PC-9 (cell line): ENCODE measurements at regions not wholly inside any gene's neighbourhood (a gene's known extent, or its start where the extent isn't known, plus 50 kb on each side); places are given as distances from the start of the nearest gene placed in this dataset.

Source experiments
- BruUV-seq: library from RNA; stranded (reverse); fragments of 400-500 nt; replicated peaks from 2 replicates; lab custom pipeline; 2021; lab: Mats Ljungman, UMichigan
- CTCF ChIA-PET: fragments of 300-600 bp; sonication (Branson Sonifier 250); formaldehyde crosslinking; loops from one replicate; lab custom pipeline; 2022; ENCODE audit warnings: antibody characterized with exemption; lab: Charles Lee
- POLR2A ChIA-PET: fragments of 300-600 bp; sonication (Branson Sonifier 250); formaldehyde crosslinking; loops from one replicate; lab custom pipeline; 2022; ENCODE audit warnings: antibody characterized with exemption; ENCODE audit not compliant: unreplicated experiment; lab: Charles Lee
- DNase-seq, 2 experiments: peaks; one replicate each; pipeline versions ENCODE4 v3.0.0 to v3.0.0-alpha.2; 2015 to 2022; ENCODE audit warnings: mixed read lengths in 1 of 2
- H2AFZ ChIP-seq: fragments of 200-600 bp; sonication (generic); 2 replicates; pipeline ENCODE4 v1.8.1; 2017; ENCODE audit warnings: antibody characterized with exemption
- H3F3A ChIP-seq: fragments of 200-600 bp; sonication (generic); 2 replicates; pipeline ENCODE4 v1.8.1; 2017; ENCODE audit warnings: antibody characterized with exemption, mild to moderate bottlenecking, low read depth; ENCODE audit not compliant: insufficient read depth
- H3K27ac ChIP-seq: fragments of 200-600 bp; sonication (generic); 2 replicates; pipeline ENCODE4 v1.6.1; 2016; ENCODE audit warnings: mixed run types
- H3K27me3 ChIP-seq: fragments of 200-600 bp; sonication (generic); 2 replicates; pipeline ENCODE4 v1.6.1; 2016; ENCODE audit warnings: low read depth, mixed run types; ENCODE audit not compliant: insufficient read depth
- H3K36me3 ChIP-seq: fragments of 200-600 bp; sonication (generic); 2 replicates; pipeline ENCODE4 v1.6.1; 2016; ENCODE audit warnings: low read depth, mixed run types
- H3K4me1 ChIP-seq: fragments of 200-600 bp; sonication (generic); replicated peaks from 2 replicates; pipeline ENCODE4 v1.6.1; 2016; ENCODE audit warnings: mixed run types; ENCODE audit not compliant: insufficient read depth
- H3K4me2 ChIP-seq: fragments of 200-600 bp; sonication (generic); 2 replicates; pipeline ENCODE4 v1.6.1; 2017; ENCODE audit warnings: mixed run types
- H3K4me3 ChIP-seq: fragments of 200-600 bp; sonication (generic); 2 replicates; pipeline ENCODE4 v1.6.1; 2016; ENCODE audit warnings: mixed run types
- H3K79me2 ChIP-seq: fragments of 200-600 bp; sonication (generic); 2 replicates; pipeline ENCODE4 v1.6.1; 2017; ENCODE audit warnings: low read depth, mixed run types
- H3K9me2 ChIP-seq: fragments of 200-600 bp; sonication (generic); 2 replicates; pipeline ENCODE4 v1.8.1; 2017; ENCODE audit warnings: mild to moderate bottlenecking; ENCODE audit not compliant: insufficient read depth
- H3K9me3 ChIP-seq: fragments of 200-600 bp; sonication (generic); 2 replicates; pipeline ENCODE4 v1.8.1; 2016; ENCODE audit warnings: low read depth; ENCODE audit not compliant: insufficient read depth
- H4K20me1 ChIP-seq: fragments of 200-600 bp; sonication (generic); 2 replicates; pipeline ENCODE4 v1.8.1; 2017; ENCODE audit not compliant: insufficient read depth
- CTCF ChIP-seq: fragments of 200-600 bp; sonication (generic); conservative IDR thresholded peaks from 2 replicates; pipeline ENCODE4 v1.6.1; 2017; ENCODE audit warnings: mixed run types, antibody characterized with exemption, mild to moderate bottlenecking, moderate library complexity
- EZH2 ChIP-seq: fragments of 200-600 bp; sonication (generic); IDR thresholded peaks from 2 replicates; pipeline ENCODE4 v1.8.0; 2017; ENCODE audit warnings: antibody characterized with exemption, low read depth
- intact Hi-C: fragments of 100-400 bp; cut with micrococcal nuclease; formaldehyde crosslinking; loops from one replicate; pipeline ENCODE4 v1.10.0; 2022; ENCODE audit not compliant: unreplicated experiment

GRCh38 chr2:104538077-104538476, 315.8 kb upstream of the POU3F3 start:
- CTCF ChIA-PET, result no interaction called here
- Histone ChIP-seq H3K4me3 (no peak overlapping the region), H3K79me2 (no peaks in the 10 kb centered on the region), H3K27me3 (peaks cover 14% of the 10 kb centered on the region; the same call in 1 of the 2 replicates), H3K9me3 (no peaks in the 10 kb centered on the region), H3K9me2 (no peaks in the 10 kb centered on the region), H2AFZ (no peak overlapping the region), H3K4me1 (no peaks in the 10 kb centered on the region), H3K36me3 (no peaks in the 10 kb centered on the region), H3K4me2 (no peak overlapping the region), H4K20me1 (no peaks in the 10 kb centered on the region), H3K27ac (no peak overlapping the region), H3F3A (no peaks in the 10 kb centered on the region)
- POLR2A ChIA-PET, result no interaction called here
- BruUV-seq, result no TSS peak
- no peak for DNase-seq
- TF ChIP-seq EZH2 (no peak), CTCF (no peak)
- intact Hi-C loops, result no loop called here

- no peak for DNase-seq
- Histone ChIP-seq H2AFZ (no peak overlapping the region), H3K9me2 (no peaks in the 10 kb centered on the region), H3K36me3 (no peaks in the 10 kb centered on the region), H3K79me2 (no peaks in the 10 kb centered on the region), H3K9me3 (no peaks in the 10 kb centered on the region), H3K4me2 (no peak overlapping the region), H3K4me1 (no peaks in the 10 kb centered on the region), H3K27me3 (peaks cover 25% of the 10 kb centered on the region; the same call in 1 of the 2 replicates), H3F3A (no peaks in the 10 kb centered on the region), H3K4me3 (no peak overlapping the region), H3K27ac (no peak overlapping the region), H4K20me1 (no peaks in the 10 kb centered on the region)
- BruUV-seq, result no TSS peak
- ChIA-PET CTCF (no interaction called here), POLR2A (no interaction called here)
- intact Hi-C loops, result no loop called here
- TF ChIP-seq CTCF (no peak), EZH2 (no peak)
Observed at GRCh38 chr2:104539649-104540048, 314.3 kb upstream of the POU3F3 start.

GRCh38 chr2:104545055-104545454, 308.9 kb upstream of the POU3F3 start:
- Histone ChIP-seq H3K4me3 (no peak overlapping the region), H3K79me2 (no peaks in the 10 kb centered on the region), H3K4me2 (no peak overlapping the region), H3K9me2 (no peaks in the 10 kb centered on the region), H3K4me1 (no peaks in the 10 kb centered on the region), H3K9me3 (no peaks in the 10 kb centered on the region), H2AFZ (no peak overlapping the region), H3K27ac (no peak overlapping the region), H4K20me1 (no peaks in the 10 kb centered on the region), H3F3A (no peaks in the 10 kb centered on the region), H3K27me3 (peaks cover 32% of the 10 kb centered on the region; the same call in 1 of the 2 replicates), H3K36me3 (no peaks in the 10 kb centered on the region)
- ChIA-PET CTCF (no interaction called here), POLR2A (no interaction called here)
- intact Hi-C loops, result no loop called here
- BruUV-seq, result no TSS peak
- DNase-seq, result no peak
- no peak for TF ChIP-seq EZH2
- TF ChIP-seq CTCF, result no peak
